HL-60 (cell line): ENCODE measurements at regions not wholly inside any gene's neighbourhood (a gene's known extent, or its start where the extent isn't known, plus 50 kb on each side); places are given as distances from the start of the nearest gene placed in this dataset.

Experiments used
- DNase-seq, 2 experiments: peaks; one replicate each; pipeline ENCODE4 v3.0.0-alpha.2; 2010 to 2020; ENCODE audit warnings: low read depth in 1 of 2, low spot score in 1 of 2
- H3K27ac ChIP-seq: fragments of 250-450 bp; sonication (Bioruptor Pico); replicated peaks from 2 replicates; pipeline ENCODE4 v1.5.1; 2020; ENCODE audit warnings: mild to moderate bottlenecking, moderate library complexity
- H3K27me3 ChIP-seq: fragments of 250-450 bp; sonication (Bioruptor Pico); 2 replicates; pipeline ENCODE4 v1.5.1; 2021; ENCODE audit warnings: mild to moderate bottlenecking, moderate library complexity; ENCODE audit not compliant: insufficient read depth, poor library complexity, severe bottlenecking
- H3K4me3 ChIP-seq: replicated peaks from 2 replicates; pipeline ENCODE4 v1.5.1; 2011; ENCODE audit warnings: mild to moderate bottlenecking, control low read depth, low read length; ENCODE audit not compliant: insufficient read depth
- CTCF ChIP-seq: IDR thresholded peaks from one replicate; pipeline ENCODE4 v1.5.1; 2011; ENCODE audit warnings: low read length, control low read depth, inconsistent platforms; ENCODE audit not compliant: insufficient read depth
- GABPA ChIP-seq: IDR thresholded peaks from 2 replicates; pipeline ENCODE4 v1.6.1; 2012; ENCODE audit warnings: low read depth
- POLR2AphosphoS5 ChIP-seq: IDR thresholded peaks from 2 replicates; pipeline ENCODE4 v1.6.1; 2012; ENCODE audit warnings: low read depth
- REST ChIP-seq: IDR thresholded peaks from 2 replicates; pipeline ENCODE4 v1.6.1; 2012; ENCODE audit warnings: low read depth; ENCODE audit not compliant: insufficient replicate concordance
- SPI1 ChIP-seq: IDR thresholded peaks from 2 replicates; pipeline ENCODE4 v1.6.1; 2012; ENCODE audit warnings: low read depth, mild to moderate bottlenecking, borderline replicate concordance

GRCh38 chr4:58809366-58809765 is 1699.2 kb upstream of the IGFBP7 start:
- no peak for TF ChIP-seq GABPA
- no peak for TF ChIP-seq CTCF
- TF ChIP-seq REST = no peak
- TF ChIP-seq SPI1 = no peak
- TF ChIP-seq POLR2AphosphoS5 = no peak
- Histone ChIP-seq H3K27me3 (no peaks in the 10 kb centered on the region), H3K4me3 (no peak overlapping the region), H3K27ac (no peak overlapping the region)
- DNase-seq = no peak

- TF ChIP-seq CTCF = no peak
- DNase-seq = no peak
- Histone ChIP-seq H3K4me3 (no peak overlapping the region), H3K27ac (no peak overlapping the region), H3K27me3 (no peaks in the 10 kb centered on the region)
Measured at GRCh38 chr4:58808817-58809216, 1698.6 kb upstream of the IGFBP7 start.

GRCh38 chr4:58807843-58808615 is 1697.8 kb upstream of the IGFBP7 start:
- DNase-seq = no peak
- Histone ChIP-seq H3K4me3 (no peak overlapping the region), H3K27me3 (no peaks in the 10 kb centered on the region), H3K27ac (no peak overlapping the region)
- TF ChIP-seq SPI1 = no peak
- no peak for TF ChIP-seq GABPA
- no peak for TF ChIP-seq REST
- TF ChIP-seq CTCF = no peak
- no peak for TF ChIP-seq POLR2AphosphoS5

GRCh38 chr4:58776627-58777026 is 1666.4 kb upstream of the IGFBP7 start:
- no peak overlapping the region for H3K4me3 ChIP-seq
- H3K27ac ChIP-seq = no peak overlapping the region

More at GRCh38 chr4:58776627-58777026, 1666.4 kb upstream of the IGFBP7 start:
- no peak for TF ChIP-seq POLR2AphosphoS5
- DNase-seq = no peak
- no peaks in the 10 kb centered on the region for H3K27me3 ChIP-seq
